HG02623 (cell line): ENCODE measurements at regions not wholly inside any gene's neighbourhood (a gene's known extent, or its start where the extent isn't known, plus 50 kb on each side); places are given as distances from the start of the nearest gene placed in this dataset.
"Not testable (repeated sequence)": the region's sequence is repeated elsewhere in the genome, so short reads cannot be mapped to it uniquely, and the experiment has no call there.

Source experiments
- ATAC-seq: cut with Tn5 transposase; IDR thresholded peaks from one replicate; pipeline ENCODE4 v1.9.1; 2021; ENCODE audit warnings: moderate library complexity; ENCODE audit not compliant: unreplicated experiment

DNA sequence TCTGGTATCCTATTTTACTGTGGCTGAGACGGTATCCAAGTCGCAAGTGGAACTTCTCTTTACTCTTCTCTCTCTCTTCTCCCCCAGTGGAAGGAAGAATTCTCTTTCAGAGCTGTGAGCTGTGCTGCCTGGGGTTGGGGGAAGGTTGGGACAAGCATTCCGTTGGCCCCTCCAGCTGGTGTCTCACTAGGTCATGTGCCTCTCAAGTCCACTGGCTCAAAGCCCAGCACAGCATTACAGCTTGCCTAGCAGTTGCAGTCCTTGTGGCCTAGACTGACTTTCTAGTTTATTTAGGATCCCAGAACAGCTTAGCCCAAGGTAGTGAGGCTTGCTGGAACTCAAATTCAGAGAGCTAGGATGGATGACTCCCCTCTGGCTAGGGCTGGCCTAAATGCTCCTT lies 76.1 kb upstream of the SPATA16 start:
- no peak for ATAC-seq

DNA sequence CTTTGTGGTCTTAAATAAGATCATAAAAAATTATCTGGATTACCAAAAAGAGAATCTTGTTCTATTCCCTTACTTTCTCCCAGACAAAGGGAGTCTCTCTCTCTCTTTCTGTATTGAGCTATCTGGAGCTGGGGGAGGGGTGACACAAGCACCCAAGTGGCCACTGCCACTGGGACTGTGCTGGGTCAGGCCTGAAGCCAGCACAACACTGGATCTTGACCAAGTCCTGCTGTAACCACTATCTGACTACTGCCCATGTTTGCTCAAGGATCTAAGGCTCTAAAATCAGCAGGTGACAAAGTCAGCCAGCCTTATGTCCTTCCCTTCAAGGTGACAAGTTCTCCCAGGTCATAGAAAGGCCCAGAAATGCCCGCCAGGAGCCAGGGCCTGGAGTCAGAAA lies 75.0 kb upstream of the SPATA16 start:
- no peak for ATAC-seq

DNA sequence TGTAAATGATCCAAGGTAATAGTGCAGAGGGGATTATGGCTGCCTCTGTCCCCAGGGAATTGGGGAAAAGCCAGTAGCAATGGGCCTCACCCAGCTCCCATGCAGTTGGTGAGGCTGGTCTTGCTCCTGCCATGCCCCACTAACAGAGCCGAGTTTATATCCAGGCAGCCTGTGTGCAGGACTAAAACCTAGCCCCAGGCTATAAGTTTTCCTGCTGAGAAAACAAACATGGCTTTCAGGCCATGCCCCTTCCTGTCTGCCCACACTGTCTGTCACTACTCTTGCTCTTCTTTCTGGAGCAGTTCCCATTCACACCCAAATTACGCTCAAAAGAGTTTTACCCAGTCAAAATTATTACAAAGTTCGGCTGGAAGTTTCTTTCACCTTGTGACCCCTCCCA lies 73.5 kb upstream of the SPATA16 start:
- ATAC-seq = no peak

DNA sequence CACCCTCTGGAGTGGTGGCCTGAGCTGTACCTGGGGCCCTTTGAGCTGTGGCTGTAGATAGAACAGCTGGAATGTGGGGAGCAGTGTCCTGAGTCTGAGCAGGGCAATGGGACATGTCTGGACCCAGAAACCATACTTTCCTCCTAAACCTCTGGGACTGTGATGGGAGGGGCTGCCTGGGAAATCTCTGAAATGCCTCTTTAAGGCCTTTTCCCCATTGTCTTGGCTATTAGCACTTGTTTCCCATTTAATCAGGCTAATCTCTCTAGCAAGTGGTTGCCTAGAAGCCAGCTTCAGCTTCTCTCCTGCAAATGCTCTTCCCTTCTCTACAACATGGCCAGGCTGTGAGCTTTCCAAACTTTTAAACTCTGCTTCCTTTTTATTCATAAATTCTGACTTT lies 58.5 kb upstream of the SPATA16 start:
- no peak for ATAC-seq

DNA sequence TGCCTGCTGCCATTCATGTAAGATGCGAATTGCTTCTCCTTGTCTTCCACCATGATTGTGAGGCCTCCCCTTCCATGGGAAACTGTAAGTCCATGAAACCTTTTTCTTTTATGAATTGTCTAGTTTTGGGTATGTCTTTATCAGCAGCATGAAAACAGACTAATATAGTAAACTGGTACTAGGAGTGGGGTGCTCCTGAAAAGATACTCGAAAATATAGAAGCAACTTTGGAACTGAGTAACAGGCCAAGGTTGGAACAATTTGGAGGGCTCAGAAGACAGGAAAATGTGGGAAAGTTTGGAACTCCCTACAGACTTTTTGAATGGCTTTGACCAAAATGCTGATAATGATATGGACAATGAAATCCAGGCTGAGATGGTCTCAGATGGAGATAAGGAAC lies 53.8 kb upstream of the SPATA16 start:
- ATAC-seq = not testable (repeated sequence)

DNA sequence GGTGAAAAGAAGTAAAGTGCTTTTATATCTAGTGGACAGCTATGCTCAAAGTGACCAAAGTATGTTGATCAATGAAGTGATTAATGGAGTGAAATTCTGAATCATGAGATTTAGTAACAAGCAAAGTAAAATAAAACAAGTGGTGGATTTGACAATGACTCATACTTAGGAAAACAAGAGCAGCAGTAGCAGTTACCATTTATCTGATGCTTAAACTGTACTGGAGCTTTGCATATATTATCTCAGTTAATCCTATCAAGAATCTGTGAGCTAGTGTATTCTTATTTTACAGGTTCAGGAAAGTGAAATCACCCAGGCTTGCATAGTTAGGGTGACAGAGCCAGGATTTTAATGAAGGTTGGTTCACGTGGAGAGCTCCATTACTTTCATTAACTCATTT lies 50.6 kb upstream of the SPATA16 start:
- no peak for ATAC-seq
